MM.1S (cell line): ENCODE measurements at regions not wholly inside any gene's neighbourhood (a gene's known extent, or its start where the extent isn't known, plus 50 kb on each side); places are given as distances from the start of the nearest gene placed in this dataset.

ENCODE experiments used
- DNase-seq: peaks from one replicate; pipeline ENCODE4 v3.0.0-alpha.2; 2015
- H2AFZ ChIP-seq: fragments of 300-600 bp; sonication (generic); 2 replicates; pipeline ENCODE4 v1.6.0; 2016; ENCODE audit warnings: antibody characterized with exemption, low read length
- H3F3A ChIP-seq: fragments of 300-600 bp; sonication (generic); 2 replicates; pipeline ENCODE4 v1.6.1; 2016; ENCODE audit warnings: mild to moderate bottlenecking, antibody characterized with exemption, low read length, moderate library complexity, mixed read lengths; ENCODE audit not compliant: insufficient read depth
- H3K27ac ChIP-seq: fragments of 300-600 bp; sonication (generic); 2 replicates; pipeline ENCODE4 v1.5.1; 2016; ENCODE audit warnings: mild to moderate bottlenecking, low read length
- H3K27me3 ChIP-seq: fragments of 300-600 bp; sonication (generic); replicated peaks from 2 replicates; pipeline ENCODE4 v1.6.0; 2016; ENCODE audit warnings: low read length; ENCODE audit not compliant: insufficient read depth
- H3K36me3 ChIP-seq: fragments of 300-600 bp; sonication (generic); replicated peaks from 2 replicates; pipeline ENCODE4 v1.6.1; 2016; ENCODE audit warnings: mild to moderate bottlenecking, low read length, mixed read lengths; ENCODE audit not compliant: insufficient read depth
- H3K4me1 ChIP-seq: fragments of 300-600 bp; sonication (generic); 2 replicates; pipeline ENCODE4 v1.6.1; 2016; ENCODE audit warnings: low read length, mixed read lengths
- H3K4me2 ChIP-seq: fragments of 300-600 bp; sonication (generic); 2 replicates; pipeline ENCODE4 v1.6.0; 2016; ENCODE audit warnings: low read depth, low read length
- H3K4me3 ChIP-seq: fragments of 300-600 bp; sonication (generic); 2 replicates; pipeline ENCODE4 v1.5.1; 2016; ENCODE audit warnings: low read length, mixed read lengths
- H3K79me2 ChIP-seq: fragments of 300-600 bp; sonication (generic); 2 replicates; pipeline ENCODE4 v1.6.1; 2016; ENCODE audit warnings: mixed run types, low read length, mixed read lengths
- H3K9ac ChIP-seq: fragments of 300-600 bp; sonication (generic); 2 replicates; pipeline ENCODE4 v1.6.1; 2016; ENCODE audit warnings: low read length, mixed read lengths
- H3K9me2 ChIP-seq: fragments of 300-600 bp; sonication (generic); replicated peaks from 2 replicates; pipeline ENCODE4 v1.6.1; 2016; ENCODE audit warnings: mild to moderate bottlenecking, low read length, mixed read lengths; ENCODE audit not compliant: insufficient read depth
- H3K9me3 ChIP-seq: fragments of 300-600 bp; sonication (generic); replicated peaks from 2 replicates; pipeline ENCODE4 v1.6.1; 2016; ENCODE audit warnings: mild to moderate bottlenecking, low read length, mixed read lengths; ENCODE audit not compliant: insufficient read depth
- H4K20me1 ChIP-seq: fragments of 300-600 bp; sonication (generic); 2 replicates; pipeline ENCODE4 v1.6.1; 2016; ENCODE audit warnings: mild to moderate bottlenecking, low read length, moderate library complexity, mixed read lengths; ENCODE audit not compliant: insufficient read depth
- CTCF ChIP-seq: fragments of 300-600 bp; sonication (generic); IDR thresholded peaks from 2 replicates; pipeline ENCODE4 v1.5.1; 2016; ENCODE audit warnings: antibody characterized with exemption, low read length, mixed read lengths
- EZH2 ChIP-seq: fragments of 300-600 bp; sonication (generic); optimal IDR thresholded peaks from 2 replicates; pipeline ENCODE3; 2017; ENCODE audit warnings: low read depth, mild to moderate bottlenecking, antibody characterized with exemption, low read length, mixed read lengths
- EZH2phosphoT487 ChIP-seq: fragments of 300-600 bp; sonication (generic); IDR thresholded peaks from 2 replicates; pipeline ENCODE4 v1.6.1; 2018; ENCODE audit warnings: antibody characterized with exemption, low read length

GRCh38 chr1:168843401-168843800, 114.4 kb upstream of the DPT start:
- H3K27ac ChIP-seq: no peak overlapping the region
- H3K27me3 ChIP-seq: no peaks in the 10 kb centered on the region
- H4K20me1 ChIP-seq: no peaks in the 10 kb centered on the region
- no peak overlapping the region for H3K9ac ChIP-seq
- H3K36me3 ChIP-seq: no peaks in the 10 kb centered on the region
- TF ChIP-seq EZH2 (no peak), EZH2phosphoT487 (no peak), CTCF (no peak)
- H3F3A ChIP-seq: no peaks in the 10 kb centered on the region
- no peaks in the 10 kb centered on the region for H3K9me2 ChIP-seq
- no peak overlapping the region for H3K4me3 ChIP-seq
- no peak overlapping the region for H3K4me2 ChIP-seq
- no peaks in the 10 kb centered on the region for H3K79me2 ChIP-seq
- no peak overlapping the region for H2AFZ ChIP-seq
- H3K4me1 ChIP-seq: no peaks in the 10 kb centered on the region
- DNase-seq: no peak
- no peaks in the 10 kb centered on the region for H3K9me3 ChIP-seq

DNA sequence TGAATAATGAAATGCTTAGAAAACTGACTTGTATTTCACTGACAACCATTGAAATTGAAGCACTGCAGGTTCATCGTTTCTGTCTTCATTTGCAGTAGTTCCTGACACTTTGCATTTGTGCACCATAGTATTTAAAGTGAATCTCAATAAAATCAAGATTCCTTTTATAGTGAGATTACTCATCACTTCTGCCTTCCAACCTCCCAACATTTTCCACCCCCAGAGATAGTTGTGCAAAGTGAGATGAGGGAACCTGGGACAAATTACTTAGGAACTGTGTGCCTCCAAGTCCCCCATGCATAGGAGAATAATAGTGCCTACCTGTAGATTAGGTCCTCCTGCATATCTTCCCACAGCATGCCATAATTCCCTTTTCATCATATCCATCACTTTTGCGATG, 114.9 kb upstream of the DPT start:
- Histone ChIP-seq H3K9me2 (no peaks in the 10 kb centered on the region), H3K4me1 (no peaks in the 10 kb centered on the region), H3K9ac (no peak overlapping the region), H3K4me3 (no peak overlapping the region), H3K36me3 (no peaks in the 10 kb centered on the region), H3K79me2 (no peaks in the 10 kb centered on the region), H4K20me1 (no peaks in the 10 kb centered on the region), H3K9me3 (no peaks in the 10 kb centered on the region), H3K27ac (no peak overlapping the region), H2AFZ (no peak overlapping the region), H3K4me2 (no peak overlapping the region), H3K27me3 (no peaks in the 10 kb centered on the region), H3F3A (no peaks in the 10 kb centered on the region)
- no peak for TF ChIP-seq EZH2phosphoT487
- TF ChIP-seq EZH2: no peak
- no peak for TF ChIP-seq CTCF
- DNase-seq: no peak

DNA sequence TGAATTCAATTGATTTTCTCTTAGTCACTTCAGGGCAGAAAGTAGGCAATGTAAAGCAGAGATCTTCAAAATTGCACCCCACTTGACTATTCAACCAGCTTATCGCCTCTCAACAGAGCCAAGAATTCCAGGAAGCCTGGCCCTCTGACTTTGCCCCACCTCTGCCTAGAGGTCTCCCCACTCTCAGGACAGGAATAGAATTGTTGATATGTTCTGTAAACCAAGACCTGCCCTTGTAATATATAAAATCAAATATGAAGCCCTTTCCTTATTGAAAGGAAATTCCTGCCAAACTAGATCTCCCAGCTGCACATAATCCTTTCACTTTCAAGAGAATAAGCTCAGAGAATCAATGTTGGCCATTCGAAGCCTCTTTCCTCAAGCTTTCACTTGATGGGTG, 116.1 kb upstream of the DPT start:
- Histone ChIP-seq H3K4me1 (no peaks in the 10 kb centered on the region), H2AFZ (no peak overlapping the region), H3K27me3 (no peaks in the 10 kb centered on the region), H3K36me3 (no peaks in the 10 kb centered on the region), H4K20me1 (no peaks in the 10 kb centered on the region), H3K9me2 (no peaks in the 10 kb centered on the region), H3F3A (no peaks in the 10 kb centered on the region), H3K4me3 (no peak overlapping the region), H3K9ac (no peak overlapping the region), H3K27ac (no peak overlapping the region), H3K9me3 (no peaks in the 10 kb centered on the region), H3K4me2 (no peak overlapping the region), H3K79me2 (no peaks in the 10 kb centered on the region)
- no peak for TF ChIP-seq EZH2phosphoT487
- no peak for TF ChIP-seq EZH2
- TF ChIP-seq CTCF: no peak
- no peak for DNase-seq
